NCI-H1930 (cell line): ENCODE measurements at regions not wholly inside any gene's neighbourhood (a gene's known extent, or its start where the extent isn't known, plus 50 kb on each side); places are given as distances from the start of the nearest gene placed in this dataset.
"Not testable (repeated sequence)": the region's sequence is repeated elsewhere in the genome, so short reads cannot be mapped to it uniquely, and the experiment has no call there.

ENCODE experiments used
- DNase-seq, 2 experiments: peaks; one replicate each; lab custom pipeline; 2025; lab: John Stamatoyannopoulos, UW

GRCh38 chr4:96969455-96969854 is 1129.6 kb downstream of the PDHA2 start:
- DNase-seq, result no peak

- no peak for DNase-seq
These were observed 1133.0 kb downstream of the PDHA2 start for GRCh38 chr4:96972920-96973319.

GRCh38 chr4:96974295-96974694 is 1134.4 kb downstream of the PDHA2 start:
- no peak for DNase-seq

GRCh38 chr4:96983830-96984229 is 1143.9 kb downstream of the PDHA2 start:
- no peak for DNase-seq

- DNase-seq, result no peak
These were observed 1146.9 kb downstream of the PDHA2 start for GRCh38 chr4:96986816-96987215.

GRCh38 chr4:96991083-96991482 is 1151.2 kb downstream of the PDHA2 start:
- DNase-seq, result no peak

- no peak for DNase-seq
These were observed 1150.8 kb downstream of the STPG2 start for GRCh38 chr4:96992443-96992842.

GRCh38 chr4:96993560-96993959 is 1149.7 kb downstream of the STPG2 start:
- no peak for DNase-seq

- no peak for DNase-seq
These were observed 1139.6 kb downstream of the STPG2 start for GRCh38 chr4:97003715-97004114.

- DNase-seq, result no peak
These were observed 1130.0 kb downstream of the STPG2 start for GRCh38 chr4:97013309-97013708.

- no peak for DNase-seq
These were observed 1129.6 kb downstream of the STPG2 start for GRCh38 chr4:97013711-97014110.

- no peak for DNase-seq
These were observed 1128.0 kb downstream of the STPG2 start for GRCh38 chr4:97015301-97015700.

- DNase-seq, result peak; percentile 34 to 54
These were observed 1126.9 kb downstream of the STPG2 start for GRCh38 chr4:97016186-97016907.

GRCh38 chr4:97027728-97028410 is 1115.4 kb downstream of the STPG2 start:
- no peak for DNase-seq

GRCh38 chr4:97028785-97029184 is 1114.5 kb downstream of the STPG2 start:
- DNase-seq, result no peak

GRCh38 chr4:97037411-97038145 is 1105.7 kb downstream of the STPG2 start:
- not testable (repeated sequence) for DNase-seq

GRCh38 chr4:97038146-97038516 is 1105.1 kb downstream of the STPG2 start:
- no peak for DNase-seq

- DNase-seq, result no peak
These were observed 1070.6 kb downstream of the STPG2 start for GRCh38 chr4:97072666-97073065.

GRCh38 chr4:97073194-97073593 is 1070.1 kb downstream of the STPG2 start:
- DNase-seq, result no peak

GRCh38 chr4:97074531-97074930 is 1068.7 kb downstream of the STPG2 start:
- no peak for DNase-seq

GRCh38 chr4:97081951-97082350 is 1061.3 kb downstream of the STPG2 start:
- DNase-seq, result no peak

- DNase-seq, result not testable (repeated sequence)
These were observed 1046.2 kb downstream of the STPG2 start for GRCh38 chr4:97097036-97097435.

- DNase-seq, result not testable (repeated sequence)
These were observed 1042.1 kb downstream of the STPG2 start for GRCh38 chr4:97101171-97101570.
